ENCODE measurements at regions not wholly inside any gene's neighbourhood (a gene's known extent, or its start where the extent isn't known, plus 50 kb on each side); places are given as distances from the start of the nearest gene placed in this dataset.

GRCh38 chr16:7910116-7910515, 577.5 kb downstream of the RBFOX1 start:
- no peaks in the 10 kb centered on the region for H4K20me1 ChIP-seq (ENCODE audit: insufficient read depth, low read length)
- intact Hi-C loops (cut with micrococcal nuclease; ENCODE audit: unreplicated experiment), result no loop called here
- H3K27ac ChIP-seq (ENCODE audit: low read depth, low read length, poor library complexity, severe bottlenecking), result no peak overlapping the region
- no TSS peak for BruUV-seq (replicated peaks)
- ChIA-PET POLR2A (no interaction called here), CTCF (ENCODE audit: unreplicated experiment) (no interaction called here)
- DNase-seq (ENCODE audit: low spot score), result no peak
- no peaks in the 10 kb centered on the region for H3K4me1 ChIP-seq (ENCODE audit: insufficient read depth, low read length, poor library complexity, severe bottlenecking)
- no peaks in the 10 kb centered on the region for H3K79me2 ChIP-seq (ENCODE audit: insufficient read depth, low read depth, low read length)
- no peak overlapping the region for H3K4me3 ChIP-seq (ENCODE audit: low read depth, low read length, poor library complexity, severe bottlenecking)
- H3K9me3 ChIP-seq (ENCODE audit: low read length), result no peaks in the 10 kb centered on the region
- H3K36me3 ChIP-seq (ENCODE audit: insufficient read depth, low read length), result no peaks in the 10 kb centered on the region
- no peaks in the 10 kb centered on the region for H3K9me2 ChIP-seq (ENCODE audit: insufficient read depth, low read length)
- no peak overlapping the region for H2AFZ ChIP-seq (ENCODE audit: low read length)
- H3K4me2 ChIP-seq (ENCODE audit: low read length), result no peak overlapping the region
- TF ChIP-seq, protein P1, sequence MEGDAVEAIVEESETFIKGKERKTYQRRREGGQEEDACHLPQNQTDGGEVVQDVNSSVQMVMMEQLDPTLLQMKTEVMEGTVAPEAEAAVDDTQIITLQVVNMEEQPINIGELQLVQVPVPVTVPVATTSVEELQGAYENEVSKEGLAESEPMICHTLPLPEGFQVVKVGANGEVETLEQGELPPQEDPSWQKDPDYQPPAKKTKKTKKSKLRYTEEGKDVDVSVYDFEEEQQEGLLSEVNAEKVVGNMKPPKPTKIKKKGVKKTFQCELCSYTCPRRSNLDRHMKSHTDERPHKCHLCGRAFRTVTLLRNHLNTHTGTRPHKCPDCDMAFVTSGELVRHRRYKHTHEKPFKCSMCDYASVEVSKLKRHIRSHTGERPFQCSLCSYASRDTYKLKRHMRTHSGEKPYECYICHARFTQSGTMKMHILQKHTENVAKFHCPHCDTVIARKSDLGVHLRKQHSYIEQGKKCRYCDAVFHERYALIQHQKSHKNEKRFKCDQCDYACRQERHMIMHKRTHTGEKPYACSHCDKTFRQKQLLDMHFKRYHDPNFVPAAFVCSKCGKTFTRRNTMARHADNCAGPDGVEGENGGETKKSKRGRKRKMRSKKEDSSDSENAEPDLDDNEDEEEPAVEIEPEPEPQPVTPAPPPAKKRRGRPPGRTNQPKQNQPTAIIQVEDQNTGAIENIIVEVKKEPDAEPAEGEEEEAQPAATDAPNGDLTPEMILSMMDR (conservative IDR thresholded peaks at IDR 0.05; ENCODE audit: low read length), result no peak
- TF ChIP-seq EZH2phosphoT487 (IDR thresholded peaks at IDR 0.05; ENCODE audit: borderline replicate concordance, low read depth, low read length), result no peak

GRCh38 chr16:7888411-7888810, 555.8 kb downstream of the RBFOX1 start:
- Histone ChIP-seq H3K4me2 (ENCODE audit: low read length) (no peak overlapping the region), H3K9me3 (ENCODE audit: low read length) (no peaks in the 10 kb centered on the region), H3K36me3 (ENCODE audit: insufficient read depth, low read length) (no peaks in the 10 kb centered on the region), H3K27ac (ENCODE audit: low read depth, low read length, poor library complexity, severe bottlenecking) (no peak overlapping the region), H3K9me2 (ENCODE audit: insufficient read depth, low read length) (no peaks in the 10 kb centered on the region), H3K4me3 (ENCODE audit: low read depth, low read length, poor library complexity, severe bottlenecking) (no peak overlapping the region), H3K4me1 (ENCODE audit: insufficient read depth, low read length, poor library complexity, severe bottlenecking) (no peaks in the 10 kb centered on the region), H3K79me2 (ENCODE audit: insufficient read depth, low read depth, low read length) (no peaks in the 10 kb centered on the region), H4K20me1 (ENCODE audit: insufficient read depth, low read length) (no peaks in the 10 kb centered on the region), H2AFZ (ENCODE audit: low read length) (no peak overlapping the region)
- POLR2A ChIA-PET, result no interaction called here
- CTCF ChIA-PET (ENCODE audit: unreplicated experiment), result no interaction called here
- DNase-seq (ENCODE audit: low spot score), result no peak
- no TSS peak for BruUV-seq (replicated peaks)
- intact Hi-C loops (cut with micrococcal nuclease; ENCODE audit: unreplicated experiment), result no loop called here
- TF ChIP-seq EZH2phosphoT487 (IDR thresholded peaks at IDR 0.05; ENCODE audit: borderline replicate concordance, low read depth, low read length), result no peak
- TF ChIP-seq, protein P1 (conservative IDR thresholded peaks at IDR 0.05; ENCODE audit: low read length), result no peak

GRCh38 chr16:7887316-7887715, 554.7 kb downstream of the RBFOX1 start:
- H3K4me3 ChIP-seq (ENCODE audit: low read depth, low read length, poor library complexity, severe bottlenecking), result no peak overlapping the region
- H3K79me2 ChIP-seq (ENCODE audit: insufficient read depth, low read depth, low read length), result no peaks in the 10 kb centered on the region
- no peaks in the 10 kb centered on the region for H3K9me3 ChIP-seq (ENCODE audit: low read length)
- intact Hi-C loops (cut with micrococcal nuclease; ENCODE audit: unreplicated experiment), result no loop called here
- H2AFZ ChIP-seq (ENCODE audit: low read length), result no peak overlapping the region
- H4K20me1 ChIP-seq (ENCODE audit: insufficient read depth, low read length), result no peaks in the 10 kb centered on the region
- no TSS peak for BruUV-seq (replicated peaks)
- POLR2A ChIA-PET, result no interaction called here
- no peak for DNase-seq (ENCODE audit: low spot score)
- no peak overlapping the region for H3K27ac ChIP-seq (ENCODE audit: low read depth, low read length, poor library complexity, severe bottlenecking)
- H3K4me1 ChIP-seq (ENCODE audit: insufficient read depth, low read length, poor library complexity, severe bottlenecking), result no peaks in the 10 kb centered on the region
- CTCF ChIA-PET (ENCODE audit: unreplicated experiment), result no interaction called here
- H3K9me2 ChIP-seq (ENCODE audit: insufficient read depth, low read length), result no peaks in the 10 kb centered on the region
- no peaks in the 10 kb centered on the region for H3K36me3 ChIP-seq (ENCODE audit: insufficient read depth, low read length)
- TF ChIP-seq, protein P1 (conservative IDR thresholded peaks at IDR 0.05; ENCODE audit: low read length), result no peak
- TF ChIP-seq EZH2phosphoT487 (IDR thresholded peaks at IDR 0.05; ENCODE audit: borderline replicate concordance, low read depth, low read length), result no peak
- no peak overlapping the region for H3K4me2 ChIP-seq (ENCODE audit: low read length)

Data from OCI-LY7 (cell line).